Activated T-helper 2 cell treated with anti-CD3 and anti-CD28 coated beads, Interferon-gamma antibody, Interleukin-2, Interleukin-4, amounts not matched to agents 10 μg/mL and 5 μg/mL and 100 μg/mL, durations not matched to agents 14 hours and 24 hours and 36 hours (primary cell): ENCODE measurements at regions not wholly inside any gene's neighbourhood (a gene's known extent, or its start where the extent isn't known, plus 50 kb on each side); places are given as distances from the start of the nearest gene placed in this dataset.

ENCODE experiments used
- DNase-seq: peaks from one replicate; pipeline ENCODE4 v3.0.0; 2021; ENCODE audit warnings: low spot score
- H3K27ac Mint-ChIP-seq: one replicate; pipeline ENCODE4 v1.8.0; 2021; ENCODE audit warnings: mixed read lengths
- H3K27me3 Mint-ChIP-seq: one replicate; pipeline ENCODE4 v1.8.0; 2021; ENCODE audit warnings: low read depth, mixed read lengths
- H3K36me3 Mint-ChIP-seq: one replicate; pipeline ENCODE4 v1.8.0; 2021; ENCODE audit warnings: low read depth, mixed read lengths
- H3K4me1 Mint-ChIP-seq: one replicate; pipeline ENCODE4 v1.8.0; 2021; ENCODE audit warnings: low read depth, mixed read lengths
- H3K4me3 Mint-ChIP-seq: one replicate; pipeline ENCODE4 v1.8.0; 2021; ENCODE audit warnings: low read depth, mild to moderate bottlenecking, moderate library complexity, mixed read lengths
- H3K9me3 Mint-ChIP-seq: one replicate; pipeline ENCODE4 v1.8.0; 2021; ENCODE audit warnings: mixed read lengths
- intact Hi-C: fragments of 100-400 bp; cut with micrococcal nuclease; formaldehyde crosslinking; loops from one replicate; pipeline ENCODE4 v1.15.1; 2023

DNA sequence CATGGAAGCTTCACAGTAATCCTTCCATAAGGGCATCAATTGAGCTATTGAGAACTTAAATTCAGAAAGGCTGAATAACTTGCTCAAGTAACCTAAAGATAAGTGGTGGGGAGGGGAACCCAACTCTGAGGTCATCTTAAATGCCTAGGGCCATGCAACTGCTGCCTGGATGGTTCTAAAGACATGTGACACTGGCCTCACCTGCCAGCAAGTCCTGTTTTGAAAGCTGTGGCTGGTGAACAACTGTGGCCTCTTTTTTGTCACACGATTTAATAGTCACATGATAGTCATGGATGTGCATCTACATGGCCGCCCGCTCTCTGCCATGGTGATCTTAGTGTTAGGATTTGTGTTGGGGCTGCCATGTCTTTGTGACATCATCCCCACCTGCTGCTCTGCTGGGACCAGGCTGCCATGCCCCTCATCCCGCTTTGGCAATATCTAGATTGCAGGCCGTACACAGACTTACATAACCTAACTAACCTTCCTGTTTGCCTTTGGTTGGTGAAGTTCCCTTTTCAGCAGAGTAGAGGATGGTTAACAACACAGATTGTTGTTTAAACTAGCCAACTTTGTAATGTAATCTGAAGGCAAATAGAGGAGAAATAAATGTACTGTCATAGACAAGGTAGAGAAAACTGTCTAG, 177.9 kb upstream of the SH3BP4 start:
- Mint-ChIP-seq H3K4me1 (no peaks in the 10 kb centered on the region), H3K4me3 (no peak overlapping the region), H3K27me3 (no peaks in the 10 kb centered on the region), H3K27ac (no peak overlapping the region), H3K9me3 (no peaks in the 10 kb centered on the region), H3K36me3 (no peaks in the 10 kb centered on the region)
- DNase-seq = no peak
- intact Hi-C loops = no loop called here

DNA sequence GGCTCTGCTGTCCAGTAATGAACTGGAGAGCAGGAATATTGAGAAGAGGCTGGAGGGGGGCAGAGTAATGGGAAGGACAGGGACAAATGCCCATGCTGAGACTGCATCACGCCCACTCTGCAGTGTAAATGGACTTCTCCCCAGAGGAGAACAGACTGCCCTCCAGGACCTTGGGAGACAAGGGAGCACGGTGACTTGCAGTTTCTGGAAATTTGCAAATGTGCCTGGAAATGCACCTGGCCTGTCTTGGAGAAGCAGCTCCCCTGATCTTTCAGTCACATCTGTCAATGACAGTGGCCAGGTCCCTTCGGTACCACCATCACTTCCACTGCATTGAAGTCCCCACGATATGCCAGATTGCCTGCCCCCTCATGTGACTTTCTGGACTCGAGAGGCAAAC, 178.7 kb upstream of the SH3BP4 start:
- no peak for DNase-seq
- intact Hi-C loops = no loop called here
- Mint-ChIP-seq H3K27me3 (peaks cover 1% of the 10 kb centered on the region), H3K4me3 (no peak overlapping the region), H3K27ac (no peak overlapping the region), H3K9me3 (no peaks in the 10 kb centered on the region), H3K4me1 (no peaks in the 10 kb centered on the region), H3K36me3 (no peaks in the 10 kb centered on the region)

DNA sequence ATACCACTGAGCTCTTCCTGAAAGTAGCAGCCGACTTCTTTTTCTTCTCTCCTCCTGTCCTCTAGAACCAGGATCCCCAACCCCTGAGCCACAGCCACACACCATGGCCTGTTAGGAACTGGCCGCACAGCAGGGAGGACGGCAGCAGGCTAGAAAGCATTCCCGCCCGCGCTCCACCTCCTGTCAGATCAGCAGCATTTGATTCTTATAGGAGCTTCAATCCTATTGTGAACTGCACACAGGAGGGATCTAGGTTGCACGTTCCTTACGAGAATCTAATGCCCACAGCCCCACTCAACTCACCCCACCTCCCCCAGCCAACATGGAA, 179.1 kb upstream of the SH3BP4 start:
- Mint-ChIP-seq H3K9me3 (no peaks in the 10 kb centered on the region), H3K36me3 (no peaks in the 10 kb centered on the region), H3K4me1 (no peaks in the 10 kb centered on the region), H3K27me3 (peaks cover 2% of the 10 kb centered on the region), H3K27ac (no peak overlapping the region), H3K4me3 (no peak overlapping the region)
- intact Hi-C loops = no loop called here
- DNase-seq = no peak

DNA sequence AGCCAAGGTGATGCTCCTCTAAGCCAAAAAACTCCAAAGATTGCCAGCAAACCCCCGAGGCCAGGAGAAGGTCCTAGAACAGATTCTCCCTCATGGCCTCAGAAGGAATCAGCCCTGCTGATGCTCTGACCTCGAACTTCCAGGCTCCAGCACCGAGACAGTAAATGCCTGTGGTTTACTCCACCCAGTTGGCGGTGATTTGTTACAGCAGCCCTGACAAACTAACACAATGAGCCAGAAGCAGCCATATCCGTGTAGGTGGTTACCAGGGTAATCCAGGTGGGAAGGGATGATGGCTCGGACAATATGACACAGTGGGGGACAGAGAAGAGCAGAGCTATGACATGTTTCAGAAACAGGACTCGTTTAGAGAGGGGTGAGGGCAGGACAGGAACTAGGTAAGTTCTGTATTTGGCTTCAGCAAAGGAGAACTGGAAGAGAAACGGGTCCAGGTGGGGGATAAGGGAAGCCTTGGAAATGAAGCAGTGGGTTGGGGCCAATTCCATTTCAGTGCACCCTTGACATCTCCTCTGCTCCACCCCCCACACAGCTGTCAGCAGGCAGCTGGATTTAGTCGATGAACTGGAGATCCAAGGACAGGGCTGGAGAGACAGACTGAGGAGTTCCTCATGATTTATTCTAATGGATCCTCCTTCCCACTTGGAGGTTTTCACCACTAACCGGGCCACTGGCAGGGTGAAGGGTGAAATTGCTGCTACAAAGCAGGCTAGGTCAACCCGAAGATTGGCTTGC, 179.7 kb upstream of the SH3BP4 start:
- Mint-ChIP-seq H3K4me1 (no peaks in the 10 kb centered on the region), H3K4me3 (no peak overlapping the region), H3K36me3 (no peaks in the 10 kb centered on the region), H3K9me3 (no peaks in the 10 kb centered on the region), H3K27me3 (peaks cover 2% of the 10 kb centered on the region), H3K27ac (no peak overlapping the region)
- no peak for DNase-seq
- intact Hi-C loops = no loop called here

DNA sequence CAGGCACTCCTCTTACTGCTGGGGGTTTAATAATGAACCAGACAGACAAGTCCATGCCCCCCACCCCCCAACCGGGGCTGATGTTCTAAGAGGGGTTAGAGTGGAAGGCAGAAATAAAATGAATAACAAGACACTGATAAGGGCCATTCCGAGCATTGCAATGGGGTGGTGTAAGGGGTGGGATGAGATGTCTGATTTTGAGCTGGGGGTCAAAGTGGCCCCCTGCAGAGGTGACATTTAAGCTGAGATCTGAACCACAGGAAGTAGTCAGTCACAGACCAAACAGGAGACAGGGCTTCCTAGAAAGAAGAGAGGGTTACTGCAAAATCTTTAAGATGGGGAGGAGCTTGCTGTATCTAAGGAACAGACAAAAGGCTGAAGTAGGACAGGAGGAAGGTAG, 180.6 kb upstream of the SH3BP4 start:
- DNase-seq = no peak
- Mint-ChIP-seq H3K27me3 (peaks cover 2% of the 10 kb centered on the region), H3K4me3 (no peak overlapping the region), H3K9me3 (no peaks in the 10 kb centered on the region), H3K4me1 (no peaks in the 10 kb centered on the region), H3K27ac (no peak overlapping the region), H3K36me3 (no peaks in the 10 kb centered on the region)
- intact Hi-C loops = no loop called here

DNA sequence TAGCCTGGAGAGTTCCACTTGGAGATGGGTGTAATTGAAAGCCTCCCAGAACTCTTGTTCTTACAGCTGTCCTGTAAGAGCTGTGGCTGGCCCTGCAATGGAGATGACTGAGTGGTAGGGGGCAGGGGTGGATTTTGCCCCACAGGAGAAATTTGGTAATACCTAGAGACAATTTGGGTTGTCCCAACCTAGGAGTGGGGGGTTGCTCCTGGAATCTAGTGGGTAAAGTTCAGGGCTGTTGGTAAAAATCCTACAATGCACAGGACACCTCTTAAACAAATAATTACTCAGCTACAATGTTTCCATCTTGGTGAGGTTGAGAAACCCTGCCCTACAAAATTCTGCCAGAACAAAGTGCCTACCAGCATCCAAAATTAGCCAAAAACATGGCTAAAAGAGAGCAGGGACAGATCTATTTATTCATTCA, 181.1 kb upstream of the SH3BP4 start:
- no peaks in the 10 kb centered on the region for H3K36me3 Mint-ChIP-seq
- H3K27me3 Mint-ChIP-seq = peaks cover 2% of the 10 kb centered on the region
- intact Hi-C loops = no loop called here
- H3K4me3 Mint-ChIP-seq = no peak overlapping the region
- H3K9me3 Mint-ChIP-seq = no peaks in the 10 kb centered on the region
- no peaks in the 10 kb centered on the region for H3K4me1 Mint-ChIP-seq
- no peak overlapping the region for H3K27ac Mint-ChIP-seq
- DNase-seq = no peak

DNA sequence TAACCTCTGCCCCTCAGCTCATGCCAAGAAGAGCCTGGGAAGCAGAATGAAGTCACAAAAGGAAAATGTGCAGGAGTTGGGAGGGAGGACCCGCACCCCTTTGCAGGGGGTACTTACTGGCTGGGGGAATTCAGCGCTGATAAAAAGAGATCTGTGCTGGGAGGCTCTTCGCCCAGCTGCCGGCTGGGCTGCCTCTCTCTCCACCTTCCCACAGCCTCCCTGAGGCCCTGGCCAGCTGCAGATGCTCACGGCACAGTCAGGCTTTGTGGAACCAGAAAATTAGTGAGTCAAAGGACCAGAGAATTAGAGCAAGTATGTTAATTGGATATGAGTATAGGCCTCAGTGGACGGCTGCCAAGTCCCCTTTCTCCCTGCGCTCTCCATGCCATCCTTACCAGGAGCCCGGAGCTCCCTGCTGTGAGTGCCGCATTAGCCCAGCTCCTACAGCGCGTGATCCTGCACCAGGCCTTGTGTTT, 181.7 kb upstream of the SH3BP4 start:
- H3K27ac Mint-ChIP-seq = no peak overlapping the region
- no peak for DNase-seq
- H3K9me3 Mint-ChIP-seq = no peaks in the 10 kb centered on the region
- intact Hi-C loops = no loop called here
- H3K36me3 Mint-ChIP-seq = no peaks in the 10 kb centered on the region
- H3K4me3 Mint-ChIP-seq = no peak overlapping the region
- no peaks in the 10 kb centered on the region for H3K4me1 Mint-ChIP-seq
- H3K27me3 Mint-ChIP-seq = peaks cover 2% of the 10 kb centered on the region

DNA sequence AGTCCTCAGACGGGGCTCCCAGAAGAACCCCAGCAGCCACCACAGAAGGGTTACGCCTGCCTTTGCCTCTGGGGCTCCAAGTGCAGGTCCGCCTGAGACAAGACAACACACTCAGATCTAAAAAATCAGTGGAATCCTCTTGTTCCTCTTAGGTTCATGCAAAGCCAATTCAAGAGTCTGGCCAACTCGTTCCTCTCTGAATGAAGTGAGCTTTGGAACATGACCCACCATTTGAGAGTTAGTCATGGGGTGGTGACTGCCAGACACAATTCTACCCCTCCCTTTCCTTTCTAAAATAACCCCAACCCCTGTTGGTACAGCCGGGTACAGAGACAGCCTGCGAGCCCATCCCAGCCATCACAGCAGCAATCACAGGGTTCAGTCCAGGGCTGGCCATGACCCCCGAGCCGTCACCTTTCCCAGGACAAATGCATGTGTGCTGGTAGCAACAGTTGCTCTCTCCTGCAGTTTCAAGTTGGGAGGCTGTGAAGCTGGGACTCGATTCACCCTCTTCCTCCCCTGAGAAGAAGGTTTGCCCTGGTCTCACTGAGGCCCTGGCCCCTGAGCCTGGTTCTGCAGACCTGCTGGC, 183.1 kb upstream of the SH3BP4 start:
- intact Hi-C loops = no loop called here
- Mint-ChIP-seq H3K27me3 (peaks cover 2% of the 10 kb centered on the region), H3K27ac (no peak overlapping the region), H3K36me3 (no peaks in the 10 kb centered on the region), H3K4me1 (no peaks in the 10 kb centered on the region), H3K9me3 (no peaks in the 10 kb centered on the region), H3K4me3 (no peak overlapping the region)
- no peak for DNase-seq

DNA sequence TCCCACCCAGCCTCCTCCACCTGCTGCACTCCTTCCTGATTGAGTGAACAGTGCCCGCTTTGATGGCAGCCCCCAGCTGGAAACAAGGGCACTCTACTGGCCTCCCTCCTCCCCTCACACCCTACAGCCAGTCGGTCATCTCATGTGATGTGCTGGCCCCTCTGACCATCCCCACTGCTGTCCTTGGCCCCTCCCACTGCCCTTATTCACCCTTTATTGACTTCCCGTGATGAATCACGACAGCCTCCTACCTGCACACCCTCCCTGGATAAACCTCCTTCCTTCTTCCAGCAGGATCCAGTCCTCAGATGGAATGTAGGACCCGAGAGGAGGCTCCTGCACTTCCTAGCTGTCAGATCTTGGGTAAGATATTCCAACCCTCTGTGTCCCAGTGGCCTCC, 186.5 kb upstream of the SH3BP4 start:
- Mint-ChIP-seq H3K27ac (no peak overlapping the region), H3K4me1 (no peaks in the 10 kb centered on the region), H3K9me3 (no peaks in the 10 kb centered on the region), H3K27me3 (peaks cover 2% of the 10 kb centered on the region), H3K4me3 (no peak overlapping the region), H3K36me3 (no peaks in the 10 kb centered on the region)
- intact Hi-C loops = no loop called here
- no peak for DNase-seq

DNA sequence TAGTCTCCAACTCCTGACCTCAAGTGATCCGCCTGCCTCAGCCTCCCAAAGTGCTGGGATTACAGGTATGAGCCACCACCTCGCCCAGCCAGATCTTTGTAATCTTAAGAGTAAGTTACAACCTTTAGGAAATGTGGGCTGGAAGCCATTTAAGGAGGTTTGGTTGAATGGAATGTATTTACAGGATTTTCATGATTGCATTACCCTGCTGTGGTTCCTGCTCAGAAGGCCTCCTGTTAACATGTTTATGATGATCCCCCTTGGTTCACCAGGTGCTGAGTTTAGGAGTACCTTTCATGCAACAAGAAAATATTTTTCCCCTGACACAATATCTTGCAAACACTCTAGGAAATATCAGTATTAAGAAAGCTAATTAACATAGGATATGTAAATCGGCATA, 187.4 kb upstream of the SH3BP4 start:
- intact Hi-C loops = no loop called here
- no peak overlapping the region for H3K4me3 Mint-ChIP-seq
- peaks cover 2% of the 10 kb centered on the region for H3K27me3 Mint-ChIP-seq
- no peaks in the 10 kb centered on the region for H3K4me1 Mint-ChIP-seq
- H3K9me3 Mint-ChIP-seq = no peaks in the 10 kb centered on the region
- H3K36me3 Mint-ChIP-seq = no peaks in the 10 kb centered on the region
- no peak for DNase-seq
- H3K27ac Mint-ChIP-seq = no peak overlapping the region

DNA sequence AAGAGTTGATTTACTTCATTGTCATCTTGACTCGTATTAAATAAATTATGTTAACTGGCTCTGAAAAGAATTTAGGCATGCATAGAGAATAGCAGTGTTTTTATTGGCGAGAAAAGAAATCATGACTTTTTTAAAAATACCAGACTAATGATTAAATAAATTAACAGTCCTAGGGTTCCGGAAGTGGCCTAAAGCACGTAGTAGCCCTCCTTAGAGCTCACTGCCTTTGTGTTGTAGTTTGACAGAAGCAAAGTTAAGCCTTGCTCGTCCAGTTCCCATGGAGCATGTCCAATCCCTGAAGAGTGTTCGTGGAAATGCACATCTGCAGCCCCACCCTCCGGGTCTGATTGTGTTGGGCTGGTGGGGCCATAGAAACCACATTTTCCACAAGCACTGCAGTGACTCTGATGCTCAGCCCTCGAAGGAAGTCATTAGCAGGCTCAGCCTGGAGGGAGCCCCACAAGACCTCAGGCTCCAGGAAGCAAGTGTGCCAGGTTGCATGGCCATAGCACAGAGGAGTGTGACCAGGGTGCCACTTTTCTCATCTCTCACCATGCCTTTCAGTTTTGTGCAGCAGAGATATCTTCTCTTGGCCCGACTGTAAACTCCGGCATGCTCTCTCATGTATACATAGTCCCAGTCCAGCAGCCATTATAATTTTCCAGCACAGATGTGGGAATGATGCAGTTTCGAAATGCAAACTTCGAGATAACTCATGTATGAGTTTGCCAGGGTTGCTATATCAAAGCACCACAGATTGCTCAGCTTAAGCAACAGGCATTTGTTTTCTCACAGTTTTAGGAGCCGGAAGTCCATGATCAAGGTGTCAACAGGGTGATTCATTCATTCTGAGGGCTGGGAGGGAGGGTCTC, 188.6 kb upstream of the SH3BP4 start:
- Mint-ChIP-seq H3K36me3 (no peaks in the 10 kb centered on the region), H3K4me3 (no peak overlapping the region), H3K27me3 (peaks cover 2% of the 10 kb centered on the region), H3K9me3 (no peaks in the 10 kb centered on the region), H3K4me1 (no peaks in the 10 kb centered on the region), H3K27ac (no peak overlapping the region)
- intact Hi-C loops = no loop called here
- no peak for DNase-seq

DNA sequence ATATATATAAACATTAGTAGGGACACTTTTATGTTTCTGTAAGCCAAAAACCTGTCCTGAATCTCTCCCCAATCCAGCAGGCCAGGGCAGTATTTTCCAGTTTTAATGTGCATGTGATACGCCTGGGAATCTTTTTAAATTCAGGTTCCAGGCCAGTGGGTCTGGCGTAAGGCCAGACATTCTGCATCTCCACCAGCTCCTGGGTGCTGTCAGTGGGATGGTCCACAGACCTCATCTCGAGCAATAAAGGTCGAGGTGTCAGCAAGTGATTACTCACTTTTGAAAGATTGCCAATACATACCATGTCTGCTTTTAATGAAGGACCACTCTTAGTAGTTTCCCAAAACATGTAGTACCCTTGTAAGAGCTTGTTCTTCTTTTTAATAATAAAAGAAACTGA, 189.9 kb upstream of the SH3BP4 start:
- H3K4me3 Mint-ChIP-seq = no peak overlapping the region
- H3K9me3 Mint-ChIP-seq = no peaks in the 10 kb centered on the region
- no peaks in the 10 kb centered on the region for H3K36me3 Mint-ChIP-seq
- no peak overlapping the region for H3K27ac Mint-ChIP-seq
- no peaks in the 10 kb centered on the region for H3K27me3 Mint-ChIP-seq
- DNase-seq = no peak
- no peaks in the 10 kb centered on the region for H3K4me1 Mint-ChIP-seq
- intact Hi-C loops = no loop called here

DNA sequence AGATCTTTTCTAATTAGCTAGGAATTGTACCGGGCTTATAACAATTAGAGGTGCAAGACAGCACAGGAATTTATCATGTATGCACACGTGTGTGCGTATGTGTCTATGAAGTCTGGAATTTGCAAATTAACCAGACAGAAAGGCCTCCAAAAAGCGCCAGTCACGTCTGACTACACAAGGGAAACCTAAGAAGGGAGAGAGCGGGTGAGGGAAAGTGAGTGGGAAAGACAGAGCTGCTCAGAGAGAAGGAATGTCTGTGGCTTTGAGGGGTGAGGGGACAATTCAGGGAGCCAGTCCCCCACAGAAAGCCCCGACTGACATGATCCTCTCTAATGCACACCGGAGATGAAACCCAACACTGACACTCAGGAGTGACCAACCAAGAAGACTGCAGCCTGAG, 197.7 kb upstream of the SH3BP4 start:
- Mint-ChIP-seq H3K9me3 (no peaks in the 10 kb centered on the region), H3K36me3 (no peaks in the 10 kb centered on the region), H3K27me3 (no peaks in the 10 kb centered on the region), H3K4me3 (no peak overlapping the region), H3K4me1 (no peaks in the 10 kb centered on the region), H3K27ac (no peak overlapping the region)
- intact Hi-C loops = no loop called here
- DNase-seq = no peak
